ENCODE measurements at regions not wholly inside any gene's neighbourhood (a gene's known extent, or its start where the extent isn't known, plus 50 kb on each side); places are given as distances from the start of the nearest gene placed in this dataset.
"Not testable (repeated sequence)": the region's sequence is repeated elsewhere in the genome, so short reads cannot be mapped to it uniquely, and the experiment has no call there.

DNA sequence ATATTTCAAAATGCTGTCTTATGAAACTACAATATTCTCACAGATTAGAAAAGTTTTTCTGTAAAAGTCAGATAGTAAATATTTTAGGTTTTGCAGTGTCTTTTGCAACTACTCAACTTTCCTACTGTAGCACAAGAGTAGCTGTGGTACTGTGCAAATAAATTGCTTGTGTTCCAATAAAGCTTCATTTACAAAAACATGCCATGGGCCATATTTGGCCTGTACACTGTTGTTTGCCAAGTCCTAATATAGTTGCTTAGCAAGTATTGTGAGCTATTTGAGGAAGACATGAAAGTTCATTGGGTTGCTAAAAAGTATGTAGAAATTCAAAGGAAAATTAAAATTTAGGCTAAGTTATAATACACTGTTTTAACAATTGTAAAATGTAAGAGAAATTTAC is 80.0 kb downstream of the TFPI2 start:
- DNase-seq (ENCODE audit: low spot score): no peak
- H3K9me3 ChIP-seq (ENCODE audit: severe bottlenecking): no peaks in the 10 kb centered on the region
- ATAC-seq (ENCODE audit: low read depth): no peak
- H3K27ac ChIP-seq (ENCODE audit: poor library complexity, severe bottlenecking): no peak overlapping the region
- no peaks in the 10 kb centered on the region for H3K4me1 ChIP-seq (ENCODE audit: insufficient read depth, poor library complexity, severe bottlenecking)
- TF ChIP-seq, protein P1, sequence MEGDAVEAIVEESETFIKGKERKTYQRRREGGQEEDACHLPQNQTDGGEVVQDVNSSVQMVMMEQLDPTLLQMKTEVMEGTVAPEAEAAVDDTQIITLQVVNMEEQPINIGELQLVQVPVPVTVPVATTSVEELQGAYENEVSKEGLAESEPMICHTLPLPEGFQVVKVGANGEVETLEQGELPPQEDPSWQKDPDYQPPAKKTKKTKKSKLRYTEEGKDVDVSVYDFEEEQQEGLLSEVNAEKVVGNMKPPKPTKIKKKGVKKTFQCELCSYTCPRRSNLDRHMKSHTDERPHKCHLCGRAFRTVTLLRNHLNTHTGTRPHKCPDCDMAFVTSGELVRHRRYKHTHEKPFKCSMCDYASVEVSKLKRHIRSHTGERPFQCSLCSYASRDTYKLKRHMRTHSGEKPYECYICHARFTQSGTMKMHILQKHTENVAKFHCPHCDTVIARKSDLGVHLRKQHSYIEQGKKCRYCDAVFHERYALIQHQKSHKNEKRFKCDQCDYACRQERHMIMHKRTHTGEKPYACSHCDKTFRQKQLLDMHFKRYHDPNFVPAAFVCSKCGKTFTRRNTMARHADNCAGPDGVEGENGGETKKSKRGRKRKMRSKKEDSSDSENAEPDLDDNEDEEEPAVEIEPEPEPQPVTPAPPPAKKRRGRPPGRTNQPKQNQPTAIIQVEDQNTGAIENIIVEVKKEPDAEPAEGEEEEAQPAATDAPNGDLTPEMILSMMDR (IDR thresholded peaks at IDR 0.05; ENCODE audit: poor library complexity, severe bottlenecking): no peak
- H3K27me3 ChIP-seq (ENCODE audit: insufficient read depth, poor library complexity, severe bottlenecking): no peaks in the 10 kb centered on the region
- no peaks in the 10 kb centered on the region for H3K36me3 ChIP-seq (ENCODE audit: low read depth)
- no peak overlapping the region for H3K4me3 ChIP-seq (ENCODE audit: severe bottlenecking)

DNA sequence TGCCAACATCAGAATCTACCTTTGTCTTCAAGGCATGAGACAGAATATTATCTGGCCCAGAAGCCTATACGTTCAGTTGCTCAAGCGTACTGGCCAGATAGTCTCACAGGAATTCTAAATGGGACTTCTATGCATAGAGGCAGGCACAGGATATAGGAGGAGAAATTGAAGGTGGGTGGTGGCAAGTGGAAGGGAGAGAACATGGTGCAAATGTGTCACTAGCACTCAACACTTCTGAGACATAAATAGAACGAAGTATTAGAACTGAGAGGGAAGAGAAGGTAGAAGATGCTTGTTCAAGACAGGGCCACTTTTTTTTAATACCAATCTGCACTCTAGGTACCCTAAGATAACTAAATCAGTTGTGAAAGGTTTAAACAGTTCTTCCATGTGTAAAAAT is 85.8 kb downstream of the TFPI2 start:
- Histone ChIP-seq H3K4me1 (ENCODE audit: insufficient read depth, poor library complexity, severe bottlenecking) (no peaks in the 10 kb centered on the region), H3K36me3 (ENCODE audit: low read depth) (no peaks in the 10 kb centered on the region), H3K4me3 (ENCODE audit: severe bottlenecking) (no peak overlapping the region), H3K27me3 (ENCODE audit: insufficient read depth, poor library complexity, severe bottlenecking) (no peaks in the 10 kb centered on the region), H3K27ac (ENCODE audit: poor library complexity, severe bottlenecking) (no peak overlapping the region), H3K9me3 (ENCODE audit: severe bottlenecking) (peaks cover 2% of the 10 kb centered on the region)
- no peak for DNase-seq (ENCODE audit: low spot score)
- ATAC-seq (ENCODE audit: low read depth): no peak
- TF ChIP-seq, protein P1 (IDR thresholded peaks at IDR 0.05; ENCODE audit: poor library complexity, severe bottlenecking): no peak

GRCh38 chr7:93799750-93800357 is 90.7 kb downstream of the TFPI2 start:
- Histone ChIP-seq H3K27ac (ENCODE audit: poor library complexity, severe bottlenecking) (no peak overlapping the region), H3K4me3 (ENCODE audit: severe bottlenecking) (no peak overlapping the region), H3K36me3 (ENCODE audit: low read depth) (no peaks in the 10 kb centered on the region), H3K4me1 (ENCODE audit: insufficient read depth, poor library complexity, severe bottlenecking) (no peaks in the 10 kb centered on the region), H3K27me3 (ENCODE audit: insufficient read depth, poor library complexity, severe bottlenecking) (no peaks in the 10 kb centered on the region), H3K9me3 (ENCODE audit: severe bottlenecking) (peaks cover 2% of the 10 kb centered on the region)
- TF ChIP-seq, protein P1 (IDR thresholded peaks at IDR 0.05; ENCODE audit: poor library complexity, severe bottlenecking): peak; percentile 76
- no peak for ATAC-seq (ENCODE audit: low read depth)
- no peak for DNase-seq (ENCODE audit: low spot score)

- not testable (repeated sequence) for H3K27ac ChIP-seq (ENCODE audit: poor library complexity, severe bottlenecking); DNase-seq (ENCODE audit: low spot score); H3K36me3 ChIP-seq (ENCODE audit: low read depth); ATAC-seq (ENCODE audit: low read depth); H3K27me3 ChIP-seq (ENCODE audit: insufficient read depth, poor library complexity, severe bottlenecking); H3K9me3 ChIP-seq (ENCODE audit: severe bottlenecking); H3K4me1 ChIP-seq (ENCODE audit: insufficient read depth, poor library complexity, severe bottlenecking); H3K4me3 ChIP-seq (ENCODE audit: severe bottlenecking)
Measured at GRCh38 chr7:93793084-93793697, 97.4 kb downstream of the TFPI2 start.

- no peak for DNase-seq (ENCODE audit: low spot score)
- Histone ChIP-seq H3K27ac (ENCODE audit: poor library complexity, severe bottlenecking) (no peak overlapping the region), H3K4me3 (ENCODE audit: severe bottlenecking) (no peak overlapping the region), H3K4me1 (ENCODE audit: insufficient read depth, poor library complexity, severe bottlenecking) (no peaks in the 10 kb centered on the region), H3K9me3 (ENCODE audit: severe bottlenecking) (no peaks in the 10 kb centered on the region), H3K27me3 (ENCODE audit: insufficient read depth, poor library complexity, severe bottlenecking) (peaks cover 17% of the 10 kb centered on the region), H3K36me3 (ENCODE audit: low read depth) (no peaks in the 10 kb centered on the region)
- TF ChIP-seq, protein P1 (IDR thresholded peaks at IDR 0.05; ENCODE audit: poor library complexity, severe bottlenecking): no peak
- no peak for ATAC-seq (ENCODE audit: low read depth)
Measured at GRCh38 chr7:93779115-93779514, 111.4 kb downstream of the TFPI2 start.
